Fibroblast of mammary gland (primary cell): ENCODE measurements at regions not wholly inside any gene's neighbourhood (a gene's known extent, or its start where the extent isn't known, plus 50 kb on each side); places are given as distances from the start of the nearest gene placed in this dataset.

Experiments used
- DNase-seq: peaks from one replicate; pipeline ENCODE4 v3.0.0-alpha.2; 2010; ENCODE audit warnings: low read depth
- H3K4me3 ChIP-seq: 2 replicates; pipeline ENCODE4 v1.5.1; 2011; ENCODE audit warnings: low read depth, mild to moderate bottlenecking, low read length, moderate library complexity; ENCODE audit not compliant: control insufficient read depth
- TF ChIP-seq, protein P1 (sequence below): conservative IDR thresholded peaks from 2 replicates; pipeline ENCODE4 v1.5.1; 2011; ENCODE audit warnings: low read depth, low read length, inconsistent platforms; ENCODE audit not compliant: control insufficient read depth, insufficient read depth

DNA sequence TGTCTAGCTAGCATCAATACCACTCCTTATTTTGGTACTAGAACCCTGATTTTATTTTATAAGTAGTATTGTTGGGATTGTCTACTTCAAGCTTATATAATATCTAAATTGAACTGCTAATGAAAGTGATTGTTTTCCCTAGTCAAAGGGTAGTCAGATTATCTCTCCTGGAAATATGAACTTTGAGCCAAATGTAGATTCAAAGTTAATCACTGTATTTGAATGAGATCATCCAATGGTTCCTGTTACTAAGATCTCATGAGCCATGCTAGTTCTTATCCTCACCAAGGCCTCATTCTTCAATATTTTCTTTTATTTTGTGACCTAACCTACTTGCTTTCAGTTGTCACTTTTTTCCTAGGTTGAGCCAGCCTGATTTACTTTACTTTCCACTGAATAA is 276.7 kb downstream of the RASSF9 start:
- TF ChIP-seq, protein P1, sequence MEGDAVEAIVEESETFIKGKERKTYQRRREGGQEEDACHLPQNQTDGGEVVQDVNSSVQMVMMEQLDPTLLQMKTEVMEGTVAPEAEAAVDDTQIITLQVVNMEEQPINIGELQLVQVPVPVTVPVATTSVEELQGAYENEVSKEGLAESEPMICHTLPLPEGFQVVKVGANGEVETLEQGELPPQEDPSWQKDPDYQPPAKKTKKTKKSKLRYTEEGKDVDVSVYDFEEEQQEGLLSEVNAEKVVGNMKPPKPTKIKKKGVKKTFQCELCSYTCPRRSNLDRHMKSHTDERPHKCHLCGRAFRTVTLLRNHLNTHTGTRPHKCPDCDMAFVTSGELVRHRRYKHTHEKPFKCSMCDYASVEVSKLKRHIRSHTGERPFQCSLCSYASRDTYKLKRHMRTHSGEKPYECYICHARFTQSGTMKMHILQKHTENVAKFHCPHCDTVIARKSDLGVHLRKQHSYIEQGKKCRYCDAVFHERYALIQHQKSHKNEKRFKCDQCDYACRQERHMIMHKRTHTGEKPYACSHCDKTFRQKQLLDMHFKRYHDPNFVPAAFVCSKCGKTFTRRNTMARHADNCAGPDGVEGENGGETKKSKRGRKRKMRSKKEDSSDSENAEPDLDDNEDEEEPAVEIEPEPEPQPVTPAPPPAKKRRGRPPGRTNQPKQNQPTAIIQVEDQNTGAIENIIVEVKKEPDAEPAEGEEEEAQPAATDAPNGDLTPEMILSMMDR = no peak
- no peak overlapping the region for H3K4me3 ChIP-seq
- DNase-seq = no peak

DNA sequence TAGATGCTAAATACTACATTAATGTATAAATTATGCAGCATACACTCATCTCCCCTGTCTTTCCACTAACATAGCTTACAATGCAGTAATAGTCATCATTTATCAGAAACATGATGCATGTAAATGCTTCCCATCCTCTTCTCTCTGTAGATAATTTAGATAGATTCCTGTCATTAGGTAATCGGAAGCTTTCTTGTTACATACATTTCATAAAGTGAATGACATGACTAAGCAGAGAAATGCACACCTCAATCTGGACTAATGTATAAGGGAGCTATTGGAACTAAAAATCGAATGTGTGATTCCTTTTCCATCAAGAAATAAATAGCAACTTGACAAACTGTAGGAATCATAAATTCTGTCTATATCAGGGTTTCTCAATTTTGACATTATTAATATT is 273.4 kb downstream of the RASSF9 start:
- no peak for DNase-seq
- TF ChIP-seq, protein P1 = no peak
- H3K4me3 ChIP-seq = no peak overlapping the region

DNA sequence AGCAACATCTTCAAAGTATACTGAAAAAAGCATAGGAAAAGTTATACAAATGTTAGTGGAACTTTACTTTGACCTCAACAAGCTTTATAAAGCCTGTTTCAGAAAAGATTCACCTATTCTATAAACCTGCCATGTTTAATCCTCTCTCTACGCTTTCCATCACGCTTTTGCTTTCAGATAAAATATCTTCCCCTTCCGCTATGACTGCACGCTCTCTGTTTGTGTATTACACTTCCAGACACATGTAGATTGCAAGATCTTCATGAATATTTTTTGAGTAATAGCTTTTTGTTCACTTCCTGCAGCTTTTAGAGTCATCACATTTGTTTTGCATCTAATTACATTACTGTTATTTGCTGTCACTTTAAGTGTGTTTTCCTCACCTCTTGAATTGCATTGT is 271.4 kb downstream of the RASSF9 start:
- no peak overlapping the region for H3K4me3 ChIP-seq
- DNase-seq = no peak
- TF ChIP-seq, protein P1 = no peak

DNA sequence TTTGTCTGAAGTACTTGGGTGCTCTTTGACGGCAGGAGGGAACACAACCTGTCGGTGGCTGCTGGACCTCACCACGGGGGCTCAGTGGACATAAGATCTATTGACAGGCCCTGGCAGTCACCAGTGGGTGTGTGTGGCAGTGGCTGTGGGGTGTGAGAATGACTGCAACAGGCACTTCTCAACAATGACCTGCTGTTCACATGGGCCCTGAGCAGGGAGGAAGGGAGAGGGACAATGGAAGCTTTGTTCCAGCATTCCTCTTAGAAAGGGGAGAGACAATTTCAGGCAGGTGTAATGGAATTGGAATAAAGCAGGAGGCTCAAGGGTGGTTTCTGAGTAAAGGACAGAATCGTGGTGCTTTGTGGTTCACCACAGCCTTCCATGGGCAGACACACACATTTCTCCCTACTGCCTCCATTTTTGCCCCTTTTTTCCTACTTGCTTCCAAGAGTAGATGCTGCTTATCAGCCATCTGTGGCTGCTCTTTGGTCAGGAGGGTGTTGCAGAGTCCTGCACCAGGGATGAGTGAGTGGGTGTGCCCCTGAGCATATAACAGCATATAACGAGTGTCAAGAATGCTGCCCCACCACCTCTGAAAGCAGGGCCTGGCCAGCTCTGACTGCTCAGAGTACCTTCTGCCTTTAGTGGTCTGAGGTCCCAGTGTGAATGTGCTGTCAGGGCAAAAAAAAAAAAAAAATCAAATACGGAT is 267.7 kb downstream of the RASSF9 start:
- TF ChIP-seq, protein P1 = no peak
- H3K4me3 ChIP-seq = no peak overlapping the region
- no peak for DNase-seq

DNA sequence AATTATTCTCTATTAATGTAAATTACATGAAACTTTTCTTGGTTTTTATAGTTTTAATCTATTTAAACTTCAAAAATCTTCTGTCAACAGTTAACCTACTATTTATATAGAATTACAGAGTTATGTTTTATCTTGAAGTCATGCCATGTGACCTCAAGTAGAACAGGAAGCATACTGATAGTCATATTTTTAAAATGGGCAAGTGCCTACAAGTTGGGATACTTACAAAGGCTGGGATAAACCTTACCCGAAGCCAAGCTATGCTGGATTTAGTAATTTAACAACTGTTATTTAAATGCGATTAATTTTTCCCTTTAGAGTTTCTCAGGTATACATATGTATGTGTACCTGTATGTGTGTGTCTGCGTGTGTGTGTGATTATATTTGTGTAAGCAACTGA is 266.9 kb downstream of the RASSF9 start:
- TF ChIP-seq, protein P1 = no peak
- DNase-seq = no peak
- H3K4me3 ChIP-seq = no peak overlapping the region

DNA sequence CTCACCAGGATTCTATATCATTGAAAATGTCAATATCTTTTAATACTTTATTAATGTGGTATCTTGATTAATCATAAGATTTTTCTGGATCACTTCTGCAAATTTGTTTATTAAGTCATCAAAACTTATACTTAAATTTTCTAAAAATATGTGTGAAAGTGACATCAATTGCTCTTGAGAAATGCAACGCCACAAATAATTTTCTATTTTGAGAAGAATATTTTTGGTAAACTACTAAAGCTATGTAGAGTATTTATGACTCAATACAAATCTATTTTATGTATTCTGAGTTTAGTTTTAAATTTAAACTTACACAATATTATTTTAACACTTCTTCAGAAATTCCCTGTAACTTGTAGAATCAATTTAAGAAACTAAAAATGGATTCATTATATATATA is 263.3 kb downstream of the RASSF9 start:
- TF ChIP-seq, protein P1 = no peak
- no peak for DNase-seq
- no peak overlapping the region for H3K4me3 ChIP-seq
